K562 (cell line): ENCODE measurements at regions not wholly inside any gene's neighbourhood (a gene's known extent, or its start where the extent isn't known, plus 50 kb on each side); places are given as distances from the start of the nearest gene placed in this dataset.

ENCODE experiments used
- EHMT2 ChIP-seq: fragments of 450-650 bp; IDR thresholded peaks from 2 replicates; pipeline ENCODE4 v1.6.1; 2018; ENCODE audit warnings: antibody characterized with exemption
- ETV6 ChIP-seq, 3 experiments: fragments of 150-350 bp in 1 of 3; sonication (generic) in 1 of 3; formaldehyde crosslinking in 1 of 3; IDR thresholded peaks; 2 replicates each; pipeline versions ENCODE4 v1.6.1 to v1.8.0; 2014 to 2022; ENCODE audit warnings: borderline replicate concordance in 2 of 3, low read depth in 2 of 3, antibody characterized with exemption in 1 of 3, low read length in 1 of 3, mild to moderate bottlenecking in 1 of 3, missing genetic modification reagents in 1 of 3
- PCBP2 ChIP-seq: fragments of 200-400 bp; formaldehyde crosslinking; IDR thresholded peaks from 2 replicates; pipeline ENCODE4 v1.6.1; 2018; ENCODE audit warnings: low read length, low read depth, mild to moderate bottlenecking, moderate library complexity; ENCODE audit not compliant: poor library complexity, severe bottlenecking
- REST ChIP-seq, 2 experiments: fragments of 450-650 bp; formaldehyde crosslinking in 1 of 2; IDR thresholded peaks; 2 replicates each; pipeline versions ENCODE4 v1.4.0 to v1.6.1; 2014 to 2020; ENCODE audit warnings: mild to moderate bottlenecking in 2 of 2, borderline replicate concordance in 1 of 2, low read depth in 1 of 2
- ZNF444 ChIP-seq: fragments of 250-450 bp; sonication (Bioruptor Pico); IDR thresholded peaks from 2 replicates; pipeline ENCODE4 v1.4.0; 2020; ENCODE audit warnings: mild to moderate bottlenecking, moderate library complexity

GRCh38 chr2:58686776-58687175 is 445.7 kb upstream of the FANCL start (continued):
- no peak for TF ChIP-seq REST (IDR thresholded peaks at IDR 0.05; ENCODE audit: borderline replicate concordance)
- no peak for TF ChIP-seq REST (CRISPR knock-in tag; IDR thresholded peaks at IDR 0.05; ENCODE audit: low read depth)
- no peak for TF ChIP-seq ZNF444 (CRISPR knock-in tag)
- no peak for TF ChIP-seq ETV6 (IDR thresholded peaks at IDR 0.05; ENCODE audit: borderline replicate concordance in 1 of 2, low read depth in 2 of 2, low read length in 1 of 2)
- TF ChIP-seq ETV6 (CRISPR knock-in tag; IDR thresholded peaks at IDR 0.05; ENCODE audit: borderline replicate concordance), result no peak
- no peak for TF ChIP-seq PCBP2
- TF ChIP-seq EHMT2, result 0 out of 2 replicates have a peak, but pooled peaks have one; percentile 36
